K562 (cell line): ENCODE measurements at regions not wholly inside any gene's neighbourhood (a gene's known extent, or its start where the extent isn't known, plus 50 kb on each side); places are given as distances from the start of the nearest gene placed in this dataset.

Experiments used
- ATF1 ChIP-seq, 2 experiments: fragments of 450-650 bp in 1 of 2; IDR thresholded peaks; 2 replicates each; pipeline ENCODE4 v1.6.1; 2016; ENCODE audit warnings: missing compliant biosample characterization in 1 of 2, missing genetic modification characterization in 1 of 2
- CHD7 ChIP-seq: fragments of 200-600 bp; sonication (generic); IDR thresholded peaks from one replicate; pipeline ENCODE4 v1.6.1; 2012; ENCODE audit warnings: mild to moderate bottlenecking, low read depth, low read length, inconsistent platforms
- NBN ChIP-seq: fragments of 450-650 bp; IDR thresholded peaks from 2 replicates; pipeline ENCODE4 v1.6.1; 2016; ENCODE audit warnings: low read depth, mild to moderate bottlenecking
- NFE2L1 ChIP-seq: fragments of 450-650 bp; IDR thresholded peaks from 2 replicates; pipeline ENCODE4 v1.6.1; 2016; ENCODE audit warnings: missing genetic modification characterization, low read depth, mild to moderate bottlenecking, missing compliant biosample characterization, moderate library complexity, borderline replicate concordance
- TGIF2 ChIP-seq: sonication (generic); formaldehyde crosslinking; IDR thresholded peaks from 2 replicates; pipeline ENCODE4 v1.8.1; 2022; ENCODE audit warnings: mild to moderate bottlenecking, missing genetic modification reagents, moderate library complexity
- THRB ChIP-seq: fragments of 450-650 bp; formaldehyde crosslinking; conservative IDR thresholded peaks from 2 replicates; pipeline ENCODE4 v1.4.0; 2022; ENCODE audit warnings: mild to moderate bottlenecking, missing genetic modification characterization
- YBX1 ChIP-seq: fragments of 450-650 bp; IDR thresholded peaks from 2 replicates; pipeline ENCODE4 v1.7.1; 2016; ENCODE audit warnings: mild to moderate bottlenecking
- ZC3H4 ChIP-seq: sonication (generic); formaldehyde crosslinking; IDR thresholded peaks from 2 replicates; pipeline ENCODE4 v1.9.0; 2021; ENCODE audit warnings: missing genetic modification reagents, borderline replicate concordance
- ZFP91 ChIP-seq: sonication (generic); formaldehyde crosslinking; IDR thresholded peaks from 2 replicates; pipeline ENCODE4 v1.8.0; 2022; ENCODE audit warnings: mild to moderate bottlenecking, missing genetic modification reagents
- ZNF121 ChIP-seq: sonication (generic); formaldehyde crosslinking; conservative IDR thresholded peaks from 2 replicates; pipeline ENCODE4 v1.8.0; 2022; ENCODE audit warnings: missing genetic modification reagents
- ZNF561 ChIP-seq: fragments of 450-650 bp; formaldehyde crosslinking; conservative IDR thresholded peaks from 2 replicates; pipeline ENCODE4 v1.4.0; 2020; ENCODE audit warnings: mild to moderate bottlenecking, moderate library complexity
- ZNF695 ChIP-seq: fragments of 450-650 bp; formaldehyde crosslinking; IDR thresholded peaks from 2 replicates; pipeline ENCODE4 v1.4.0; 2020; ENCODE audit warnings: mild to moderate bottlenecking, moderate library complexity
- TF ChIP-seq, protein P1 (sequence below): fragments of 250-450 bp; sonication (Bioruptor Pico); IDR thresholded peaks from 2 replicates; pipeline ENCODE4 v1.9.0; 2021; ENCODE audit warnings: mild to moderate bottlenecking

DNA sequence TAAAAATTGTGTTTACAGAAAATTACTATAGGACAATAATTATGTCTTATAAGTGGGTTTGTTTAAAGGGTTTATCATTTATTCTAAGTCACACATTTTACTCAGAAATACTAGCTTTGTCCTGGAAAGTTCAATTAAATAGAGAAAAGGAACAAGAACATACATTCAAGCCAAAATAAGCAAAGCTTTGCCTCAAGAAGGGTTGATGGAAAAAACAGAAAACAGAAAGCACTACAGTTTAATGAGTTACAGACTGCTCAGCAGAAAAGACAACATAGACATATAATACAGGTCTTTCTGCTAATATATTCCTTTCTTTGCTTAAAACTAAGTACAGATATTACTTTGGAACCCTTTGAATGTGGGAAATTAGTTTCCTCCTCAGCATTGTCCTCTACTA is 703.0 kb upstream of the LRFN5 start (continued):
- TF ChIP-seq CHD7 (no peak), THRB (CRISPR knock-in tag) (no peak), ATF1 (CRISPR knock-in tag; IDR thresholded peaks at IDR 0.05) (no peak), ATF1 (tag; IDR thresholded peaks at IDR 0.05) (no peak), ZNF121 (CRISPR knock-in tag) (no peak), ZC3H4 (no peak), ZNF695 (CRISPR knock-in tag) (no peak), TGIF2 (CRISPR knock-in tag) (no peak), ZFP91 (CRISPR knock-in tag) (no peak), NBN (no peak), NFE2L1 (tag) (no peak), YBX1 (no peak), ZNF561 (no peak)
- TF ChIP-seq, protein P1, sequence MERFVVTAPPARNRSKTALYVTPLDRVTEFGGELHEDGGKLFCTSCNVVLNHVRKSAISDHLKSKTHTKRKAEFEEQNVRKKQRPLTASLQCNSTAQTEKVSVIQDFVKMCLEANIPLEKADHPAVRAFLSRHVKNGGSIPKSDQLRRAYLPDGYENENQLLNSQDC (CRISPR knock-in tag) = no peak
